DOHH2 (cell line): ENCODE measurements at regions not wholly inside any gene's neighbourhood (a gene's known extent, or its start where the extent isn't known, plus 50 kb on each side); places are given as distances from the start of the nearest gene placed in this dataset.

ENCODE experiments used
- H3F3A ChIP-seq: fragments of 200-600 bp; sonication (generic), shearing (Covaris generic); 2 replicates; pipeline ENCODE4 v1.6.0; 2016; ENCODE audit warnings: antibody characterized with exemption, mild to moderate bottlenecking; ENCODE audit not compliant: control insufficient read depth, insufficient read depth
- H3K27ac ChIP-seq: fragments of 200-600 bp; sonication (generic); 2 replicates; pipeline ENCODE4 v1.5.1; 2014; ENCODE audit warnings: low read depth, mild to moderate bottlenecking, low read length, moderate library complexity
- H3K27me3 ChIP-seq: fragments of 200-600 bp; sonication (generic); 2 replicates; pipeline ENCODE4 v1.6.1; 2014; ENCODE audit warnings: mild to moderate bottlenecking, low read length, mixed read lengths; ENCODE audit not compliant: control insufficient read depth
- H3K36me3 ChIP-seq: fragments of 200-600 bp; sonication (generic); 2 replicates; pipeline ENCODE4 v1.6.1; 2014; ENCODE audit warnings: mild to moderate bottlenecking, low read length, moderate library complexity, mixed read lengths; ENCODE audit not compliant: control insufficient read depth
- H3K4me1 ChIP-seq: fragments of 200-600 bp; sonication (generic); 2 replicates; pipeline ENCODE4 v1.6.1; 2014; ENCODE audit warnings: mild to moderate bottlenecking, low read length, mixed read lengths; ENCODE audit not compliant: control insufficient read depth
- H3K4me2 ChIP-seq: fragments of 200-600 bp; sonication (generic); 2 replicates; pipeline ENCODE4 v1.6.0; 2014; ENCODE audit warnings: mild to moderate bottlenecking, low read length, moderate library complexity
- H3K4me3 ChIP-seq: fragments of 200-600 bp; sonication (generic); 2 replicates; pipeline ENCODE4 v1.5.1; 2014; ENCODE audit warnings: mild to moderate bottlenecking, low read length, mixed read lengths
- H3K79me2 ChIP-seq: fragments of 200-600 bp; sonication (generic); 2 replicates; pipeline ENCODE4 v1.6.1; 2014; ENCODE audit warnings: mild to moderate bottlenecking, low read length, mixed read lengths; ENCODE audit not compliant: control insufficient read depth
- H3K9me2 ChIP-seq: fragments of 200-600 bp; sonication (generic); replicated peaks from 2 replicates; pipeline ENCODE4 v1.6.1; 2014; ENCODE audit warnings: mild to moderate bottlenecking, low read length, mixed read lengths; ENCODE audit not compliant: control insufficient read depth
- H3K9me3 ChIP-seq: fragments of 200-600 bp; sonication (generic); 2 replicates; pipeline ENCODE4 v1.6.1; 2014; ENCODE audit warnings: antibody characterized with exemption, low read length, mixed read lengths; ENCODE audit not compliant: control insufficient read depth, insufficient read depth
- H4K20me1 ChIP-seq: fragments of 200-600 bp; sonication (generic); 2 replicates; pipeline ENCODE4 v1.6.0; 2014; ENCODE audit warnings: low read depth, mild to moderate bottlenecking, antibody characterized with exemption, low read length, moderate library complexity; ENCODE audit not compliant: control insufficient read depth, insufficient read depth
- EZH2phosphoT487 ChIP-seq: fragments of 200-600 bp; sonication (generic); IDR thresholded peaks from 2 replicates; pipeline ENCODE4 v1.6.1; 2017; ENCODE audit warnings: borderline replicate concordance, mild to moderate bottlenecking, antibody characterized with exemption, low read length, moderate library complexity, mixed read lengths
- TF ChIP-seq, protein P1 (sequence below): fragments of 200-600 bp; sonication (generic); IDR thresholded peaks from one replicate; pipeline ENCODE4 v1.5.1; 2014; ENCODE audit warnings: antibody characterized with exemption, mild to moderate bottlenecking, low read depth, low read length; ENCODE audit not compliant: poor library complexity, severe bottlenecking

DNA sequence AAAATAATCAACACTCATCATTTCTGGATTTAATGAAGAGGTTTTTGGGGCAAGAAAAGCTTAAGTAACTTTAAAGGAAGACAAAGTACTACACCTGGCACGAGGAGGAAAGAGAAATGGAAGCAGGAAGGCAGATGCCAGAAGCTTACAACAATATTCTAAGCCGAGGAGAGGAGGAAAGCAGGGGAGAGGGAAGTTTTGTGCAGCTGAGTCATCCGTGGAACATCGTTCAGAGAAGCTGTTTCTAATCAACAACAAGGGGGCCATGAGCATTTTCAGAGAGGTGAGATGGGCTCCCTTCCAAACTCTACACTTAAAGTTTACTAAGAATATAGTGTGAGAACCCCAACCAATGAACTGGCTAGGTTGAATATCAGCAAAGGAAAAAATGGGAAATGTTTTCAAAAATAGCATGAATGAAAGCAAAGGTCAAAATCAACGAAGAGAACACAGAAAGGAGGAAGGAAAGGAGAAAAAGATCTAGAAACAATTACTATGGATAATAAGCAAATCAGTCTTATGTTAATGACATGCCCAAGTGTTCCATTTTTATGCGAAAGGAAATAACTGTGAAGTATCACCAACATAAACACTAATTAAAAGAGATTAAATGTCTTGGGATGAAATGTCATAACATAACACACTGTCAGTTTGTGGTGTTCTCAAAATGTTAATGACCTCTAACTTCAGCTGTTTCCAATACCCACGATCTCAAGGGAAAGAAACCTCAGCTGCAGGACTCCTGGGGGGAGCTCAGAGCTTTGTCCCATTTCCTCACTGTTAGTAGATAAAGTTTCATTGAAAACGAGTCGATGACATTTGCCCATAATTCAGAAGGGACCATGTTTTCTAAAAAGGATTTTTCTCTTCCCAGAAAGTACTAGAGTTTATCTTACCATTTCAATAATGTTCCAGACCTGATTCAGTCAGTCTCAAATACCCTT lies 203.4 kb upstream of the STXBP5 start:
- Histone ChIP-seq H3F3A (no peaks in the 10 kb centered on the region), H3K36me3 (no peaks in the 10 kb centered on the region), H3K9me3 (no peaks in the 10 kb centered on the region), H3K27me3 (no peaks in the 10 kb centered on the region), H3K4me1 (no peaks in the 10 kb centered on the region), H3K4me3 (no peak overlapping the region), H4K20me1 (no peaks in the 10 kb centered on the region), H3K9me2 (no peaks in the 10 kb centered on the region), H3K27ac (no peak overlapping the region), H3K4me2 (no peak overlapping the region), H3K79me2 (no peaks in the 10 kb centered on the region)
- TF ChIP-seq, protein P1, sequence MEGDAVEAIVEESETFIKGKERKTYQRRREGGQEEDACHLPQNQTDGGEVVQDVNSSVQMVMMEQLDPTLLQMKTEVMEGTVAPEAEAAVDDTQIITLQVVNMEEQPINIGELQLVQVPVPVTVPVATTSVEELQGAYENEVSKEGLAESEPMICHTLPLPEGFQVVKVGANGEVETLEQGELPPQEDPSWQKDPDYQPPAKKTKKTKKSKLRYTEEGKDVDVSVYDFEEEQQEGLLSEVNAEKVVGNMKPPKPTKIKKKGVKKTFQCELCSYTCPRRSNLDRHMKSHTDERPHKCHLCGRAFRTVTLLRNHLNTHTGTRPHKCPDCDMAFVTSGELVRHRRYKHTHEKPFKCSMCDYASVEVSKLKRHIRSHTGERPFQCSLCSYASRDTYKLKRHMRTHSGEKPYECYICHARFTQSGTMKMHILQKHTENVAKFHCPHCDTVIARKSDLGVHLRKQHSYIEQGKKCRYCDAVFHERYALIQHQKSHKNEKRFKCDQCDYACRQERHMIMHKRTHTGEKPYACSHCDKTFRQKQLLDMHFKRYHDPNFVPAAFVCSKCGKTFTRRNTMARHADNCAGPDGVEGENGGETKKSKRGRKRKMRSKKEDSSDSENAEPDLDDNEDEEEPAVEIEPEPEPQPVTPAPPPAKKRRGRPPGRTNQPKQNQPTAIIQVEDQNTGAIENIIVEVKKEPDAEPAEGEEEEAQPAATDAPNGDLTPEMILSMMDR, result no peak
- TF ChIP-seq EZH2phosphoT487, result no peak

DNA sequence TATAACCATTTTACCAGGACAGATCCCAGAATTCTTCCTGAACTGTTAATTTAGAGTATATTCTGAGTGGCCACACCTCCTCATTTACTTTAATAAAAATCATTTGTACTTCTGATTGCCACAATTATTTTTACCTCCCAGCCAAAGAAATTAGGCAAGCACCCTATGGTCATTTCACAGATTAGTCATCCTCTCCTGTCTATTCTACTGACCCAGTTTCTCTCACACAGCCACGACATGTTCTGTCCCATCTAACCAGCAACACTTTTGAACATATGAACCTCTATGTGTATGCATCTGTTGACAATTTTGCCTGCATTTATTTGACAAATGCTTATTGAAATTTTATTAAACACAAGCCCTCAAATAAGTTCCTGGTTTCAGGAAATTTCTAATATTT lies 202.6 kb upstream of the STXBP5 start:
- Histone ChIP-seq H3K36me3 (no peaks in the 10 kb centered on the region), H3K9me3 (no peaks in the 10 kb centered on the region), H3K79me2 (no peaks in the 10 kb centered on the region), H3F3A (no peaks in the 10 kb centered on the region), H3K4me3 (no peak overlapping the region), H3K27ac (no peak overlapping the region), H3K27me3 (no peaks in the 10 kb centered on the region), H3K4me2 (no peak overlapping the region), H4K20me1 (no peaks in the 10 kb centered on the region), H3K9me2 (no peaks in the 10 kb centered on the region), H3K4me1 (no peaks in the 10 kb centered on the region)
- TF ChIP-seq, protein P1, result no peak
- no peak for TF ChIP-seq EZH2phosphoT487

DNA sequence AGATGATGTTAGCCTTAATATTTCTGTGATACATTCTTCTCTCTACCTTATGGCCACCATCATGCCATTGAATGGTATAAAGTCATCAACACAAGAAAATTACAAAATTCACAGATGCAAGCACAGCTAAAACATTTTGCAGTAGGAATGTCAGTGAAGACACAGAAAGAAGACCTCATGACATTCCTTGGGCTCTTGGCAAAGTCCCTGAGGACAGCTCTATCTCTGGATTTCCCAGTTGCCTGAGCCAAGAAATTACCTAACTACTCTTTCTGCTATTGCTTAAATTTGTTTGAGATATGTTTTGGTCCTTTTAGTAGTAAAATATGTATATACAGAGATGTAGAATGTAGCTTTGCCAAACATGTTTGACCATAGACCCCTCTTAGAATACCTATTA lies 201.0 kb upstream of the STXBP5 start:
- Histone ChIP-seq H3K4me1 (no peaks in the 10 kb centered on the region), H3K79me2 (no peaks in the 10 kb centered on the region), H3K27ac (no peak overlapping the region), H3K4me3 (no peak overlapping the region), H4K20me1 (no peaks in the 10 kb centered on the region), H3K27me3 (no peaks in the 10 kb centered on the region), H3K9me3 (no peaks in the 10 kb centered on the region), H3K4me2 (no peak overlapping the region), H3K9me2 (no peaks in the 10 kb centered on the region), H3K36me3 (no peaks in the 10 kb centered on the region), H3F3A (no peaks in the 10 kb centered on the region)
- no peak for TF ChIP-seq EZH2phosphoT487
- TF ChIP-seq, protein P1, result no peak
